ENCODE measurements at regions not wholly inside any gene's neighbourhood (a gene's known extent, or its start where the extent isn't known, plus 50 kb on each side); places are given as distances from the start of the nearest gene placed in this dataset.

DNA sequence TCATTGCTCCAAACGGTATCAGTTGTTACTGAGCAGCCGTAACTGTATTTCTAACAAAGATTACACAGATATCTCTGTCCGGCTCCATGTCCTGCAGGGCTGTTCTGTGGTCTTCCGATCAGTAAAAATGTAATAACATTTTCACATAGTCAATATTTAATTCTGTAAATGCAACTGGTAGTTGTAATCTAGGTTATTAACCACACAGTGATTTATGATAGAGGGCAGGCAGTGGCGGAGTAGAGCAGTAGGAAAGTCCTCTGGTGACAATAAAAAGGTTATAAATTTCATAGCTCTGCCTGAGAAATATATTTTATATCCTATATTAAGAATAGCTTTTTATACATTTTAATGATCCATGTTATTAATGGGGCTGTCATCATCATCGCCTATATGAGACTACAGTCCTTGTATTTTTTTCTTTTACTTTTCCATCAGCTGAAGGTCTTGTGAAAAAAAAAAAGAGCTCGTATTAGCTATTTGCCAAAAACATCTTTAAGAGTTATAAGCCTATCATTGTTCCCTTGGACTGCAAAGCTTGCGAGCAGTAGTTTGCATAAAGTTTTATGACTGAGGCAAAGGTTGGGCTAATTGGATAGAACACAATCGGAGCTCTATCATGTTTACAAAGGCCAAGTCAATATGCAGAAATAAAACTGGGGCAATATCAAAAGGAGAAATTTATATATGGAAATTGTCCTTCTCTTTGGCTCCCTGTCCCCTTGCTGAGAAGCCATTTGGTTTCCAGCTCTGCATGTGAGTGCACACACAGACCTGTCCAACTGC is 648.0 kb downstream of the IRX1 start:
- DNase-seq = no peak

DNA sequence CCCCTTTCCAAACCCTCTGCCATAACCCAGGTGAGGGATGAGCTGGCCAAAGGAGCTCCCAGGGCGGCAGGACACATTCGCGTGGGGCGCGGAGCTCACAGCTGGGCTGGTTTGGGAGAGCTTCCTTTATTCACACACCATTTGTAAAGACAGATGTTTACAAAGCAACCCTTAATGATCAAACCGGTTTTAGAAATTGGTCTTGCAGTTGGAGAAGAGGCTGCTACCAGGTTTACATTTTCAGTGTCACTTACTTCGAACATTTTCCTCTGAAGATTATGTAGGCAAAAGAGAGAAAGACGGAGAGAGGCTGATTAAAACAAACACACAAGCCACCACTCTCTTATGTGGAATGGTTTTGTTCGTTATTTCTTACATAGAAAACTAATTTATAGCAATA is 648.7 kb downstream of the IRX1 start:
- DNase-seq = no peak

DNA sequence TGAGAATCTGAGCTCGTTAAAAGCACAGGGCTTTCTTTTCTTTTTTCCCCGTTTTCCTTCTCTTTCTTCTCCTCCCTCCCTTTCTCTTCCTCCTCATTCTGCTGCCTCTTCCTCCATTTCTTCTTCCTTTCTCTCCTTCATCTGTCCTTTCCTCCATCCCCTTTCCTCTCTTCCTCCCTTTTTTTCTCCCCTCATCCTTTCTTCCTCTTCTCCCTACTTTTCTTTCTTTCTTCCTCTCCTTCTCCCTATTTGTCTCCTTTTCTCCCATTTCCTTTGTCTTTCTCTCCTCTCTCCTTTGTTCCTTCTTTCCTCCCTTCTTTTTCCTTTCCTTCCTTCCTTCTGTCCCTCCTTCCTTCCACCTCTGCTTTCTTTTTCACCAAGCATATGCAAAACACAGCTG is 649.4 kb downstream of the IRX1 start:
- no peak for DNase-seq

DNA sequence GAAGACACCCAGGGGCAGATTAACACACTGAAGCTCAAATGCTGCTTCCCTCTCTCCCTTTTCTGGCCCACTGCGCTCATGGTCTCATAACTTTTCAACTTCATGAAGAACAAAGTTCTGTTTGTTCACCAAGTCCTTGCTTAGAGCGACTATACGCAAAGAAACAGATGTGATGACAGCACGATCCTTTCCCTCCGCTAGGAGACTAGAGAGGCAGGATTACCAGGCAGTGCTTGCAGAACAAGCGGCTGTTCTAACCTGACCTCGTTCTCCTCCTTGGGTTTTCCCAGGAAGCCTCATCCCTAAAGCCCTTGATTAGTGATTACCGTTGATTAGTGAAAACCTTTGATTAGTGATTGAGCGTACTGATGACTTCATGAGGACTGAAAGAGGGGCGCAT is 649.9 kb downstream of the IRX1 start:
- no peak for DNase-seq

DNA sequence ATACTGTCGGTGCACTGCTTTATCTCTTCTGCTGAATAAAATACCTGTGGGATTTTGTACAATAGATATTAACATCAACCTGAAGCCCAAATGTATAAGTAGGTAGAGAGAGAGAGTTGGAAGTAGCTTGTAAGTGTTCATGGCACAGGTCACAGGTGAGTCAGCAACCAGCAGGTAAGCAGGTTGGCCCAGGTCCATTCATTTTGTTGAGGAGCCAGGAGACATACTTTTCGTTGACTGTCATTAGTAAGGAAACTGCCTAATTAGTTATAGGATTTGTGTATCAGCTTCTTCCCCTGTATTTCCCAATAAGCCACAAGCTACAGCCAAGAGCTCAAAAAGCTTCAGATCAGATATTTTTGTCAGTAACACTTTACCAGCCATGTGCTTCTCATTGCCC is 650.8 kb downstream of the IRX1 start:
- DNase-seq = no peak

DNA sequence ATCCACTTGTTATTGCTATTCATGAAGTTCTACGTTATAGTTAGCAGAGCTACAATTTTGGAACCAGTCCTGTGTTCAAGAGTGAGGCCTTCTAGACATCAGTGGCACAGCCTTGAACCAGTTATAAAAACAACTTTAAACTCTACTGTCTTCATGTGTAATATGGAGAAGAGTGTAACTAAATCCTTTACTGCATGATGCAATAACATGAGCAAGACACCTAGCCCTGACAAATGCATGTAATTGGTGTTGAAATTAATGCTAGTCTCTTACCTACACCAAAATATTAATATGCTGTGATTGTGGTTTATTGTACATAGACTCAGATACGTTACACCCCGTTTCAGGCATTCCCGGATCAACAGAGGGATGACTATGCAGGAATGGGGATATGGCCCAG is 654.6 kb downstream of the IRX1 start:
- no peak for DNase-seq

DNA sequence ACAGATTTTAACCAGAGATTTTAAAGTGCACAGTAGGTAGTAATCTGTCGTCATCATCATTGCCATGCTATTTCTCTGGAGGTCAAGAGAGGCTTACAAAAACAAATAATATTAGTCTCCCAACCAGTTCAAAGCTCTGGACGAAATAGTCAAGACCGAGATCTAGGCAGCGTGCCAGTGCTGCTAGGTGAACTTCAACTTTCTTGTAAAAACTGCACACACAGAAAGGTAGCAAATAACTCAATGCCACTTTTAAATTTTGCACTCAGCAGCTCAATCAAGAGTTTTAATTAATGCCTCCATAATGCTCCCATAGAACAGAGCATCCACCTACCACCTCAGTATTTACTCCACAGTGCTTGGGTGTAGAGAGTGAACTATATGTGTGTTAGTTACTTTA is 656.8 kb downstream of the IRX1 start:
- DNase-seq = no peak

DNA sequence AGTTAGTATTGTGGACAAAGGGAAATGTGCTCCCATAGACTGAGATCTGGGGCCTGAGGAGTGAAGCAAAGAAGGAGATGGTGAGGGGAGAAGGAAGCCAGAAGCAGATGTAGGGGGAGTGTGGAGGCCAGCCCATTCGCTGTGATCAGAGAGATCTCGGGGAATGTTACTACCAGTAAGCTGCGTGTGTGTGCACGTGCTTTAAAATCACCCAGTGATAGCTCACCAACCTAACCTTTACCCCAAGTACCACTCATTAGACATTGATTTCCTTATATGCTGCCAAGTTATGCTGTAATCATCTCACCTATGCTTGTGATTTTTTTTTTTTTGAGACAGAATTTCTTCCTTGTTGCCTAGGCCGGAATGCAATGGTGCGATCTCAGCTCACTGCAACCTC is 659.1 kb downstream of the IRX1 start:
- DNase-seq = no peak

DNA sequence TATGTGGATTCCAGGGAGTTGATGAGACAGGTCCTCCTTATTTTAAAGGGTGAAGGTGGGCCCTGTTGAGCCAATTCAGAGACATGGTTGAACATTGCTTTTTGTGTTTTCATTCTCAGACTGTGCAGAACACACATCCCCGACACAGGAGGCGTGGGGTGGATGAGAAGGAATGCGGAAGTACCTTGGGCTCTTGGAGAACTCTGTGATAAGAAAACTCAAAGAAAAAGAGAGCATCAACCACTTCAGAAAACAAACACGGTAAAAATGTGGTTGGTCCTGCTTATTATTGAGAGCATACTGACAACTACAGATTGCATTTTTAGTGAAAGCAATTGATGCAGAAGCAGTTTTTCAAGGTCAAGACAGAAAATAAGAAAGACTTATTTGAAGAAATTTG is 659.8 kb downstream of the IRX1 start:
- DNase-seq = no peak

DNA sequence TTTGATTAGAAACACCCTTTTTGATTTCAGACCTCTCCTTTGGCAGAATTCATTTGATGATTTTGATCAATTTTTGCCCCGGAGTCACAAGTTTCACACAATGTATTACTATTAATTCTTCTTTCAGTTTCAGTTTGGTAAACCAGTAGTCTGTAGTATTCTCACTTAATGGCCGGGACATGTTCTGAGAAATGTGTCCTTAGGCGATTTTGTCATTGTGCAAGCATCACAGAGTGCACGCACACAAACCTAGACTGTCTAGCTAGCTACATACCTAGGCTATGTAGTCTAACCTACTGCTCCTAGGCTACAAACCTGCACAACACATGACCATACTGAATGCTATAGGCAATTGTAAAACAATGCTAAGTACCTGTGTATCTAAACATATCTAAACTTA is 662.5 kb downstream of the IRX1 start:
- DNase-seq = no peak

DNA sequence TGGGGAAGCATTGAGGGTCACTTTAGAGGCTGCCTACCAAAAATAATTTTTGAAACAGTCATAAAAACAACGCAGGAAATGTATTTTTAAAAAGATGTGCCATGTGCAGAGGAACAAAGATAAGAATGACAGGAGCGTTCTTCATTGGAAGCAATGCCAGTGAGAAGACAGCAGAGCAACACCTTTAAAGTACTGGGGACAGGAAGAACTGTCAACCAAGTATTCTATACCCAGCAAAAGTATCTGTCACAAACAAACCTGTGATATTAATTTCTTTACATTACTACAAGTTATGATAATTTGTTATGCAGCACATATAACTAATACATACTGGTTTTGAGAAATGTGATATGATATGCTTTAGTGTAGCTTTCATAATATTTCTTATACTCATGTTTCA is 675.6 kb downstream of the IRX1 start:
- DNase-seq = no peak

DNA sequence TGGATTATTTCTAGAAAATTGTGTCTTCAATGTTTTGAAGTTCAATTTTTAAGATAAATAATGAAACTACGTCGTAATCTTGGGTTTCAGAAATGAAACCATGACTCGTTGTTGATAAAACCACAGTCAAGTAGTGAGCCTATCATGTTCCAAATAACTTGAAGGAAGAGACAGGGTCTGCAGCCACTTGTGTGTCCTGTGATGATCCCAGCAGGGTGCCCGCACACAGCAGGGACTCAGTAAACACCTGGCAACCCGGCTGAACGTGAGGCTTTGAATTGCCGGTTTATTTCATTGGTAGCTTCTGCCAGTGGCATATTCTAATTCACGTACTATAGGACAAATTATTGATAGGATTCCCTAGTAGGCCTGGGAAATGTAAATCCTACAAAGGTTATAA is 679.6 kb downstream of the IRX1 start:
- DNase-seq = no peak

DNA sequence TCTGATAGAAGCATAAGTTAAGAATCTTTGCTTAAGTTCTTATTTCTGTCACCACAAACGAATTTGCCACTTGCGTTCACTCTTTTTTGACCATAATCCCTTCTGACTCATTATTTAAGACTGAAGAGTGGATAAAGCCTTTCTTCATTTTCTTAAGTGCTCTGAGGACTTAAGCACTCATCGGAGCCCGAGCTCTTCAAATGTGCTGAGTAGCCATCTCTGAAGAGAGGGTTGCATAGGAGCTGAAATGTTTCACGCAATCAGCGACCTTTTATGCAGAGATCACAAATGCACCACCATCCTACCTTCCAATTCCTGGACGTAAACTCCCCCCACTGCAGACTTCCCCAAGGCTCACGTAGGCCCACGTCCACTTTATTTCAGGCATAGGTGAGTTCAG is 699.2 kb downstream of the IRX1 start:
- DNase-seq = no peak

DNA sequence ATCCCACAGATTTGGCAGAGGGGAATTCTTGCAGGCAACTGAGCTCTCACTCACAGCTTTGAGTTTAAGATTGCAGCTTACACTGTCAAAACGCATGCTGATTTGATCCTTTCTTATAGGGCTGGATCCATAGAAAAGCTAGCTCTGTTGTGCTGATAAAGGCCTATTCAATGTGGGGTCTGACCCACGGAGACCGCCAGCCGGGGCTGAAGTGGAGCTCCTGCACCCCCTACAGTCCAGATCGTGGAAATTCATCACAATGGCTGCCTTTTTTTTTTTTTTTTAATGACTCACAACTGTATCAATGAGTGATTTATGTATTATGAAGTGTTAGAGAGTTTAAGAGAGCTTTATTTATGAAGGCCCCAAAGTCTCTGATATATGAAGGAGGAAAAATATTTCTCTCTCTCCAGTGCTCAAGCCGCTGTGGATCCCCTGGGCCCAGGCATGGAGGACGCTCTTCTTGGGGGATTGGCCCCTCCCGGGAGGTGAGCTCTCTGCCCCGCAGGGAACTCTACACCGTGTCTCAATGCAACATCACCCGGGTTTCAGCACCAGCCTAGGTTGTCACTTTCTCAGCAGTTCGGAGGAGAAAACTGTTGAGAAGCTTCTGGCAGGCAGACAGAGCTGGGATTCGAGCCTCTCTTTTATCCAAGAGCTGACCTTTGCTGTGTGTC is 700.2 kb downstream of the IRX1 start:
- no peak for DNase-seq

DNA sequence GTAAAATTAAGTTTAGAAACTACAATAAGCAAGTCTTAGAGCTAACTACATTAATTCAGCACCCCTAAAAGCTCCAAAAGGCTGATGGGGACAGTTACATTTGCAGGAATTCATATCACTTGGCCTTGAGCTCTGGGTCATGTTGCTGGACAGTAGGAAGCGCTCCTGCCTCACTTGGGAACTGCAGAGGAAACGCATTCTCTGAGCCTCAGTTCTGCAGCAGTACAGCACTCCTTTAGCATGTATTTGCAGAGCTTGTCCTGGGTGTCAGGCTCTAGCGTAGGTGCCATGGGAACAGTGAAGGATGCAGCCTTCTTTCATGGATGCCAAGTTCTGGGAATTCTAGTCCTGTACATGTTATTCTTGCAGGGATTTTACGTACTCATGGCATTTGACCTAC is 710.4 kb downstream of the IRX1 start:
- DNase-seq = no peak

DNA sequence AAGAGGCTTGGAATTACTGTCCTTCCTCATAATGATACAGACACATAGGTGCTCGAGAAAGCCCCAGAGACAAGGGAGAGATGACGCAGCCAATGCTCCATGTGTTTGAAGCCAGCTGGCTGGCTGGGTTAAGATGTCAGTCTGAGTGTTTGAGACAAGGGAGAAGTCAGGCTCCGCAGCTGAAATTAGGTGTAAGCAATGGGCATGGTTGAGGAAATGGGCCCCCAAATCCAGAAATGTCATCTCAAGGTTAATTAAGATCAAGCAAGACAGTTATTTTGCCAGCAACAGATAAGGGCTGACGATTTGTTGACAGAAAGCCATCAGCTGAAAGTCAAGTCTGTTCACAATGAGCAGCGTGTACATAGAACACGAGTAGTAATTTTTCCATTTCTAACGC is 713.4 kb downstream of the IRX1 start:
- DNase-seq = no peak

DNA sequence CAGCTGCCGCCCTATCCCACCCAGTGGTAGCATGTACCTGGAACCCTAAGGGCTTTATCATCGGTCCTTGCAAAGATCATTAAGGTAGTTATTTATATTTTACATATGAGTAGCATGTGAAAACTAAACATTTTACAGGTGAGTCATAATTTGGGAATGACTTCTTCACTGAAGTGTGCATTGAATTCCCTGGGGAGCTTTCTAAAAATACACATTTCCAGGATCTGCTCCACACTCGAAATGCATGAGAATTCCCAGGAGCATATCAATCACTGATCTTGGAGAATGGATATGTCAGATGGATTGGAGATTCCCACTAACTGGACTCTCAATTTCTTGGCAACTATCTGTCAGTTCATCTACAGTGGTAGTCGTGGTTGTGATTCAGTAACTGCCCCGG is 717.5 kb downstream of the IRX1 start:
- DNase-seq = no peak

DNA sequence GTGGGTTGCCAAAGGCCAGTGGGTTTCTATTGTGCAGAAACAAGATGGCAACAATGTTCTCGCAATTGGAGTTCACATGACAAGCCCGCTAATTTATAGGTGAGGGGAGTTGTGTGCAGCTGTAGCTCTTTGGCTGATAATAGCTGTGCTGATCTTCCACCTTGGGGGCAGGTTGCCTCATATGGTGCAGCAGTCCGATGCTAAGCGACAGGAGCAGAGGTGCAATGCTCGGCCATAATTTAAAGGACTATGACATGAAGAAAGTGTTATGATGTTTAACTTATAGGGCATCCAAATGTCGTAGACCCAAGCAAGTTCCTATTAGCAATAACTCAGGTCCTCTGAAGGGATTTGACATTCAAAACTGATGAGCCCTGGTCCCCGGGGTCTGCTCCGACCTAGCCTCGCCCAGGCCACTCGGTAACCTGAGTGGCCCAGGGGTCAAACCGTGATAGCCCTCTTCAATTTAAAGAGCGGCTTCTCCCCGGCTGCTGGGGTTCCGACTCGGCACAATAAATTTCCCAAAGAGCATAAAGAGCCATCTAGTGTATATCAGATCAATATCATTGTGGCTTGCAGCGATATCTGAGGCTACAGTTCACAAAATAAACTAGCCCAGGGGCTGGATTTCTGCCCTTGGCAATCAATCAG is 724.0 kb downstream of the IRX1 start:
- no peak for DNase-seq

DNA sequence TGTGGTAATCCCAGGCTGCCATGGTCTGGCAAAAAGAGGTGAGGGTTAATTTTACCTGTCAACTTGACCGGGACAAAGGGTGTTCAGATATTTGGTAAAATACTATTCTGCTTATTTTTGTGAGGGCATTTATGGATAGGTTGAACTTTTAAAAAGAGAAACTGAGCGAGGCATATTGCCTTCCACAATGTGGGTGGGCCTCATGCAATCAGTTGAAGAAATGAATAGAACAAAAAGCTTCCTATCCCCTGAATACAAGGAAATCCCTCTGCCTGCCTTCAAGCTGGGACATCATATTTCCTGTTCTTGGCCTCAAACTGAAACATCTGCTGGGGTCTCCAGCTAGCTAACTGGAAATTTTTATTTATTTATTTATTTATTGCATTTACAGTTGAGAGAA is 734.7 kb downstream of the IRX1 start:
- no peak for DNase-seq

DNA sequence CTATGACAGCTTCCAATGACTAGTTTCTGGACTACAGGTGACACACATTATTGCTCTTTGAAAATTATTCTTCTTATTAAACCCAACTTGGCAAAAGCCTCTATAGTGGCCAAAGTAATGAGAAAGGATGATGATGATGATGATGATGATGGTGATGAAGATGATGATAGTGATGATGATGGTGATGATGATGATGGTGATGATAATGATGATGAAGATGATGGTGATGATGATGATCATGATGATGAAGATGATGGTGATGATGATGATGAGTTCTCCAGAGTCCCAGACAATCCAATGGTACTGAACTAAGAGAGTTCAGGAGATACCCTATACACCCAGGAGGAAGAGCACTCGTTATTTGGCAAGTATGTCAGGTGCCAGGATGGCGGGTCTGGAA is 739.4 kb downstream of the IRX1 start:
- DNase-seq = no peak

DNA sequence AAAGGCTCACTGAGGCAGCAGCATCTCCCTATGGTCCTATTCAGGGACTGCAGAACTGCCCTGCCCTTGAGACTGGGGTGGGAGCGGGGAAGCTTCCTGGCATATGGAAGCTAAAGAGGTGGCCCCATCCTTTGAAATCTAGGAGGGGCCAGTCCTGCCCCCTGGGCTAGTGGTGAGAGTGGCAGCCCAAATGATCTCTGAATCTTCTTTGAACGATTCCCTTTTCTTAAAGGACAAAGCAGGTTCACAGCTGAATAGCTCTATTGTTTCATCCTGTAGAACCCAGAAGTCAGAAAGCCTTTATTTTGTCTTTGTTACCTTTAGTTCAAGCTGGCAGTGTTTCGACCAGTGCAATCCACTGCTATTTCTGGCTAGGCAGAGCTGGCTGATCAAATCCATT is 741.9 kb downstream of the IRX1 start:
- DNase-seq = no peak

DNA sequence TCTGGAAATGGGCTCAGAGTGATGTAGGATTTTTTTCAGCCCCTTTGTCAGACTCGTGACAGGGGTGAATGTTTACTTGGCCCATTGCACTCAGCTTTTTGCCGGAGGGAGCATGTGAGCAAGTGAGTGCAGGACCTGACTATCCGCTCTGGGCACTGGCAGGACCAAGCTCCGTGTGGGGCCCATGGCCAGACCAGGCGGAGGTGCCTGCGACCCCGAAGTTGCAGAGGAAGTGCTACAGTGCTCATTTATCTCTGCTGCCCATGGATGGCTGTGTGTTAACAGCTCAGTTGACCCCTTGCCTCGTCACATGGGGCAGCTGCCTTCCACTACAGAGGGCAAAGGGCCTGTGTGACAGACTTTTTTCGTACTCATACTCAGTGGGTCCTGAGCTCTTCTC is 744.3 kb downstream of the IRX1 start:
- no peak for DNase-seq

DNA sequence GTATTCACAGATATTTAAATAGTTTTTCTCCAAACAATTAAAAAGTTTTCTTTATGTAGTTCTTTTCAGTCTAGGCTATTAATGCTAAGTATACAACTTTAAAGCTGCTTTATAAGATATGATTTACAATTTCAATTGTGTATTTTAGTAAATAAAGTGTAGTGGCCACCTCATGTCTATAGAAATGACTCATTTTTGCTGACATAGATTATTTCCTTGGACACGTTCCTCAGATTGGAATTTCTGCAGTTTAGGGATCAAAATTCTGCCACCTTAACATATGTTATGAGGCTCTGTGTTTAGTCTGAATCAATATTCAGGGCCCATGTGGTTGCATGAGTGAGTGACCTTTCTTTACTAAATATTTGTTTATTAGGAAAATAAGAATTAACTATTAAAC is 750.2 kb downstream of the IRX1 start:
- DNase-seq = no peak

DNA sequence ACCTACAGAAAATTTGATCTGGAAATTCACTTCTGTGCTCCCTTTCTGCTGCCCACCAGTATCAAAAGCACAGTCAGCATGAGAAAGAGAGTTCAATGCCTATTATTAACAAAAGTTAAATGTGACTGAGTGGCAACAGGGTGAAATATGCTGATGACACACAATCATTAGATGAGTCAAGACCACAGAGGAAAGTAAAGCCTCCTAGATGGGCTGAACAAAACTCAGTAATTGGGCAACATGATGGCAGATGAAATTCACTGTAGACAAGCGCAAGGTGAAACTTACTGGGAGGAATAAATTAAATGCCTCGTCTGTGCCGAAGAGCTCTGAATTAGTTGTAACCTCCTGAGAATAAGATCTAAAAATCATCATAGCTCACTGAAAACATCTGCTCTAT is 752.8 kb downstream of the IRX1 start:
- DNase-seq = no peak

DNA sequence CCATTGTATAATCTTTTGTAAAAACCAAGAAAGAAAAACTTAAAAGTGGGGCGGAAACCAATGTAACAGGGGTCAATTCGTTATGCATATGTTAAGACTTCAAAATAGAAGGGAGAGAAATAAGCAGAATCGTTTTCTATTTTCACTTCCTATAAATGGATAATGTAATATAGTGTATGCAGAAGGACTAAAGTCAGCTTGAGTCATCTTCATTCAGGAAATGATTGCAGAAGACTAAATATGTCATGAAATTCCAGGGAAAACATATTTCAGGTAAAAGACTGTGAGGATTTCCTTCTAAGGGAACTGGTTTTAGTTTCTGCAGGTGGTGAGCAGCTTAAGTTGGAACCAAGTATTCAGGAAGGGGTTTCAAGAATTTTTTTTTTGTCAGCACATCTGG is 753.3 kb downstream of the IRX1 start:
- DNase-seq = no peak

Data from NCI-H1930 (cell line).